IMR-90 (cell line): ENCODE measurements at regions not wholly inside any gene's neighbourhood (a gene's known extent, or its start where the extent isn't known, plus 50 kb on each side); places are given as distances from the start of the nearest gene placed in this dataset.
A peak's percentile ranks its signal among the peaks of the same experiment; 100 is the strongest.

ENCODE experiments used
- ATAC-seq: fragments of 200-7000 bp; cut with Tn5 transposase; 2 replicates; pipeline ENCODE4 v1.9.1; 2020; ENCODE audit warnings: low read depth, mild to moderate bottlenecking, moderate library complexity
- BruUV-seq: library from RNA; stranded (reverse); fragments of 400-500 nt; replicated peaks from 2 replicates; lab custom pipeline; 2021; lab: Mats Ljungman, UMichigan
- CTCF ChIA-PET: fragments of 300-600 bp; formaldehyde crosslinking; extraction: SDS; loops from one replicate; lab custom pipeline; 2021; ENCODE audit warnings: antibody characterized with exemption; lab: Yijun Ruan, JAX
- POLR2A ChIA-PET: fragments of 300-600 bp; sonication (Branson Sonifier 250); formaldehyde crosslinking; loops from one replicate; lab custom pipeline; 2022; ENCODE audit warnings: antibody characterized with exemption; ENCODE audit not compliant: unreplicated experiment; lab: Charles Lee
- DNase-seq: peaks from one replicate; pipeline ENCODE4 v3.0.0; 2013
- H2AFZ ChIP-seq: replicated peaks from 2 replicates; pipeline ENCODE3; 2013; ENCODE audit warnings: low read length, mild to moderate bottlenecking; ENCODE audit not compliant: poor library complexity
- H2AK5ac ChIP-seq: 2 replicates; pipeline ENCODE4 v1.6.1; 2013; ENCODE audit warnings: low read depth, low read length, inconsistent platforms
- H2AK9ac ChIP-seq: replicated peaks from 2 replicates; pipeline ENCODE3; 2013; ENCODE audit warnings: mild to moderate bottlenecking, low read depth, low read length, moderate library complexity; ENCODE audit not compliant: poor library complexity
- H2BK120ac ChIP-seq: 2 replicates; pipeline ENCODE4 v1.6.1; 2013; ENCODE audit warnings: low read depth, low read length, inconsistent platforms
- H2BK15ac ChIP-seq: 3 replicates; pipeline ENCODE4 v1.6.1; 2013; ENCODE audit warnings: low read depth, low read length, inconsistent platforms
- H2BK20ac ChIP-seq: 2 replicates; pipeline ENCODE4 v1.6.1; 2013; ENCODE audit warnings: low read depth, mild to moderate bottlenecking, inconsistent platforms, low read length, moderate library complexity
- H2BK5ac ChIP-seq: 2 replicates; pipeline ENCODE4 v1.6.1; 2013; ENCODE audit warnings: mild to moderate bottlenecking, low read depth, low read length, inconsistent platforms; ENCODE audit not compliant: poor library complexity, severe bottlenecking
- H3K14ac ChIP-seq: replicated peaks from 2 replicates; pipeline ENCODE4 v1.6.1; 2013; ENCODE audit warnings: low read depth, low read length, inconsistent platforms
- H3K18ac ChIP-seq: 2 replicates; pipeline ENCODE4 v1.6.1; 2013; ENCODE audit warnings: low read depth, low read length, control low read depth
- H3K23ac ChIP-seq: 2 replicates; pipeline ENCODE4 v1.6.1; 2013; ENCODE audit warnings: low read depth, low read length, inconsistent platforms
- H3K27ac ChIP-seq: 2 replicates; pipeline ENCODE4 v1.5.1; 2013; ENCODE audit warnings: mild to moderate bottlenecking, control low read depth, low read length; ENCODE audit not compliant: insufficient read depth
- H3K27me3 ChIP-seq: 2 replicates; pipeline ENCODE4 v1.6.1; 2013; ENCODE audit warnings: low read length; ENCODE audit not compliant: control insufficient read depth, insufficient read depth
- H3K36me3 ChIP-seq: 2 replicates; pipeline ENCODE4 v1.6.1; 2013; ENCODE audit warnings: low read length, mixed read lengths; ENCODE audit not compliant: control insufficient read depth, insufficient read depth
- H3K4ac ChIP-seq: 2 replicates; pipeline ENCODE4 v1.6.1; 2013; ENCODE audit warnings: low read depth, low read length, inconsistent platforms
- H3K4me1 ChIP-seq: 2 replicates; pipeline ENCODE4 v1.6.1; 2013; ENCODE audit warnings: low read length, mixed read lengths; ENCODE audit not compliant: control insufficient read depth, insufficient read depth
- H3K4me2 ChIP-seq: 2 replicates; pipeline ENCODE4 v1.6.1; 2013; ENCODE audit warnings: low read depth, mild to moderate bottlenecking, control low read depth, low read length, moderate library complexity
- H3K4me3 ChIP-seq: 2 replicates; pipeline ENCODE4 v1.5.1; 2013; ENCODE audit warnings: low read depth, mild to moderate bottlenecking, control low read depth, low read length, moderate library complexity; ENCODE audit not compliant: insufficient read depth
- H3K56ac ChIP-seq: 2 replicates; pipeline ENCODE4 v1.6.1; 2013; ENCODE audit warnings: low read length, inconsistent platforms; ENCODE audit not compliant: insufficient read depth; ENCODE audit errors: extremely low read depth
- H3K79me1 ChIP-seq, 2 experiments: 2 replicates each; pipeline ENCODE4 v1.6.1; 2013; ENCODE audit warnings: low read length in 2 of 2, inconsistent platforms in 1 of 2, low read depth in 1 of 2
- H3K9ac ChIP-seq: 2 replicates; pipeline ENCODE4 v1.6.1; 2013; ENCODE audit warnings: low read depth, low read length, control low read depth
- H3K9me1 ChIP-seq: 2 replicates; pipeline ENCODE4 v1.6.1; 2013; ENCODE audit warnings: low read length, inconsistent platforms; ENCODE audit not compliant: insufficient read depth
- H3K9me3 ChIP-seq: 2 replicates; pipeline ENCODE4 v1.6.1; 2013; ENCODE audit warnings: low read length; ENCODE audit not compliant: control insufficient read depth, insufficient read depth
- H4K20me1 ChIP-seq: 2 replicates; pipeline ENCODE4 v1.6.1; 2013; ENCODE audit warnings: low read length, inconsistent platforms; ENCODE audit not compliant: insufficient read depth
- H4K5ac ChIP-seq: 2 replicates; pipeline ENCODE4 v1.6.1; 2013; ENCODE audit warnings: mild to moderate bottlenecking, low read depth, low read length, control low read depth
- H4K8ac ChIP-seq, 2 experiments: 2 replicates each; pipeline ENCODE4 v1.6.1; 2013; ENCODE audit warnings: low read depth in 2 of 2, low read length in 2 of 2, control low read depth in 1 of 2, inconsistent platforms in 1 of 2
- H4K91ac ChIP-seq: 2 replicates; pipeline ENCODE4 v1.6.1; 2013; ENCODE audit warnings: low read depth, low read length, inconsistent platforms; ENCODE audit not compliant: insufficient read depth
- CEBPB ChIP-seq: IDR thresholded peaks from 2 replicates; pipeline ENCODE4 v1.6.1; 2012; ENCODE audit warnings: low read depth, low read length, improper control_type of control experiment
- MAFK ChIP-seq: IDR thresholded peaks from 2 replicates; pipeline ENCODE4 v1.6.1; 2012; ENCODE audit warnings: low read depth, low read length, improper control_type of control experiment
- POLR2A ChIP-seq: IDR thresholded peaks from 2 replicates; pipeline ENCODE4 v1.6.1; 2012; ENCODE audit warnings: mild to moderate bottlenecking, low read depth, low read length
- RCOR1 ChIP-seq: IDR thresholded peaks from 2 replicates; pipeline ENCODE4 v1.6.1; 2012; ENCODE audit warnings: mild to moderate bottlenecking, low read length, improper control_type of control experiment; ENCODE audit not compliant: insufficient replicate concordance
- RFX5 ChIP-seq: IDR thresholded peaks from 2 replicates; pipeline ENCODE4 v1.8.0; 2012; ENCODE audit warnings: low read depth, mild to moderate bottlenecking, low read length, moderate library complexity
- dilution Hi-C: fragments of 300-500 bp; cut with HindIII; formaldehyde crosslinking; loops from one replicate; pipeline ENCODE4 v1.14.3; 2018; ENCODE audit warnings: low sequenced_read_pairs; ENCODE audit not compliant: unreplicated experiment
- in situ Hi-C: fragments of 300-500 bp; cut with MboI; formaldehyde crosslinking; loops from 3 replicates; pipeline ENCODE4 v1.14.3; 2019; ENCODE audit warnings: low sequenced_read_pairs, inconsistent platforms, mixed read lengths
- intact Hi-C: fragments of 100-400 bp; cut with micrococcal nuclease; formaldehyde crosslinking; loops from 2 replicates; pipeline ENCODE4 v1.10.0; 2022

DNA sequence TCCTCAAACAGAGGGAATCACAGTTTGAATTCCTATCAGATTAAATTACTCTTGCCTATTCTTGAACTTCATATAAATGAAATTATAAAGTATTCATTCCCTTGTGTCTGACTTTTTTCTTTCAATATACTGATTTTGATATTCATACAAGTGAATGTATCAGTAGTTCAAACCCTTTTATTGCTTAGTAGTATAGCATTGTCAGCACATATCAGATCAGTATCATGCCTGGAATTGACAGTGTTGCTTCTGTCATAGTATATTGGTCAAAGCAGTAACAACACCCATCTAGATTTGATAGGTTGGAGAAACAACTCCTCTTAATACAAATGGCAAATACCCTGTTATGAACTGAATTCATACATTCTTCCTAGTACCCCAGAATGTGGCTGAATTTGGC lies 89.1 kb upstream of the SLC35F1 start:
- Histone ChIP-seq H3K23ac (no peak overlapping the region), H3K4ac (no peak overlapping the region), H3K27ac (no peak overlapping the region), H3K36me3 (no peaks in the 10 kb centered on the region), H3K9me1 (no peaks in the 10 kb centered on the region), H4K8ac (no peak overlapping the region), H3K14ac (no peak overlapping the region), H3K18ac (no peak overlapping the region), H2BK120ac (no peak overlapping the region), H4K5ac (no peak overlapping the region), H3K4me3 (no peak overlapping the region), H3K9ac (no peak overlapping the region), H4K91ac (no peak overlapping the region), H3K79me1 (no peaks in the 10 kb centered on the region), H2AK9ac (no peak overlapping the region), H2BK20ac (no peak overlapping the region), H2AFZ (no peak overlapping the region), H3K4me1 (no peaks in the 10 kb centered on the region), H3K27me3 (no peaks in the 10 kb centered on the region), H2BK15ac (no peak overlapping the region), H3K9me3 (no peaks in the 10 kb centered on the region), H3K4me2 (no peak overlapping the region), H4K20me1 (no peaks in the 10 kb centered on the region), H3K56ac (no peak overlapping the region), H2AK5ac (no peak overlapping the region), H2BK5ac (no peak overlapping the region)
- dilution Hi-C loops (no loop called here), intact Hi-C loops (loop anchor here (5.0 kb wide), 1 partner anchor 1816 kb away; no protein-coding TSS in a partner anchor), in situ Hi-C loops (no loop called here)
- ChIA-PET POLR2A (no interaction called here), CTCF (no interaction called here)
- no peak for ATAC-seq
- DNase-seq = no peak
- BruUV-seq = no TSS peak
- peak; percentile 28; the same call in 1 of the 2 replicates for TF ChIP-seq MAFK
- no peak for TF ChIP-seq RCOR1
- no peak for TF ChIP-seq POLR2A
- TF ChIP-seq CEBPB = no peak
- no peak for TF ChIP-seq RFX5
